ENCODE measurements at regions not wholly inside any gene's neighbourhood (a gene's known extent, or its start where the extent isn't known, plus 50 kb on each side); places are given as distances from the start of the nearest gene placed in this dataset.

GRCh38 chr7:35528381-35528977 lies 166.5 kb downstream of the HERPUD2 start:
- DNase-seq (ENCODE audit: extremely low read depth in 1 of 4, low spot score in 3 of 4) = no peak
- no peaks in the 10 kb centered on the region for H3K9me3 ChIP-seq (replicated peaks; ENCODE audit: control insufficient read depth, insufficient read depth, low read depth, low read length)
- no peak for ATAC-seq
- H3K4me2 ChIP-seq (ENCODE audit: insufficient read depth, low read length) = no peak overlapping the region
- WGBS (ENCODE audit: insufficient coverage, low coverage, missing lambda C conversion rate) = 11% methylated on average over 8 of the region's 8 CpGs
- H3K4me1 ChIP-seq (replicated peaks in 1 of 2; ENCODE audit: control insufficient read depth in 2 of 2, insufficient read depth in 2 of 2, low read length in 2 of 2) = no peaks in the 10 kb centered on the region
- BruUV-seq (replicated peaks) = no TSS peak
- no peak overlapping the region for H3K27ac ChIP-seq (ENCODE audit: extremely low read depth, low read depth, low read length)
- ChIA-PET CTCF (ENCODE audit: low intra/inter-chr PET ratio) (no interaction called here), POLR2A (no interaction called here)
- intact Hi-C loops (cut with micrococcal nuclease) (loop anchor here (10.0 kb wide), 1 partner anchor 474 kb away; no protein-coding TSS in a partner anchor), in situ Hi-C loops (cut with MboI) (loop anchor here (25.0 kb wide), 1 partner anchor 466 kb away; no protein-coding TSS in a partner anchor)
- no peaks in the 10 kb centered on the region for H3K79me2 ChIP-seq (ENCODE audit: control insufficient read depth, insufficient read depth, low read length)
- H3K36me3 ChIP-seq (ENCODE audit: control insufficient read depth, insufficient read depth, low read length) = no peaks in the 10 kb centered on the region
- no peaks in the 10 kb centered on the region for H3K9me1 ChIP-seq (ENCODE audit: control insufficient read depth, insufficient read depth, low read length)
- no peak overlapping the region for H3K4me3 ChIP-seq
- H4K20me1 ChIP-seq (replicated peaks; ENCODE audit: control insufficient read depth, insufficient read depth, low read length) = no peaks in the 10 kb centered on the region
- no peak overlapping the region for H2AFZ ChIP-seq (ENCODE audit: low read depth, low read length)
- H3K9ac ChIP-seq (ENCODE audit: insufficient read depth in 1 of 2, low read depth in 2 of 2, low read length in 2 of 2) = no peak overlapping the region
- peaks cover 0 to 18% of the 10 kb centered on the region in 2 experiments; a peak in 2 of 5 replicates for H3K27me3 ChIP-seq (ENCODE audit: control insufficient read depth in 2 of 2, insufficient read depth in 2 of 2, low read length in 2 of 2)
- no peak for FAIRE-seq
- TF ChIP-seq ID3 (CRISPR knock-in tag; IDR thresholded peaks at IDR 0.05) (no peak), ID3 (tag; IDR thresholded peaks at IDR 0.05) (no peak), HSF4 (CRISPR knock-in tag; IDR thresholded peaks at IDR 0.05; ENCODE audit: borderline replicate concordance) (no peak), ARID3B (CRISPR knock-in tag; IDR thresholded peaks at IDR 0.05; ENCODE audit: borderline replicate concordance) (no peak), ZNF444 (CRISPR knock-in tag; IDR thresholded peaks at IDR 0.05) (no peak), E2F5 (CRISPR knock-in tag; IDR thresholded peaks at IDR 0.05) (no peak), TBL1XR1 (IDR thresholded peaks at IDR 0.05; ENCODE audit: low read length in 2 of 2) (no peak), ZC3H4 (CRISPR knock-in tag; IDR thresholded peaks at IDR 0.05; ENCODE audit: borderline replicate concordance) (no peak), EP400 (IDR thresholded peaks at IDR 0.05) (no peak), GTF3C2 (IDR thresholded peaks at IDR 0.05; ENCODE audit: borderline replicate concordance, extremely low read depth, insufficient read length) (no peak), THAP12 (CRISPR knock-in tag; IDR thresholded peaks at IDR 0.05) (no peak), FUS (optimal IDR thresholded peaks at IDR 0.05; ENCODE audit: low read depth, low read length) (no peak), PHF8 (IDR thresholded peaks at IDR 0.05; ENCODE audit: borderline replicate concordance, low read length) (no peak), ZNF408 (CRISPR knock-in tag; IDR thresholded peaks at IDR 0.05; ENCODE audit: low read depth) (no peak)
